GM21529 (cell line): ENCODE measurements at regions not wholly inside any gene's neighbourhood (a gene's known extent, or its start where the extent isn't known, plus 50 kb on each side); places are given as distances from the start of the nearest gene placed in this dataset.

Experiments
- ATAC-seq: cut with Tn5 transposase; IDR thresholded peaks from one replicate; pipeline ENCODE4 v1.9.1; 2021; ENCODE audit not compliant: unreplicated experiment

GRCh38 chr17:79141578-79142355 is 67.1 kb downstream of the ENGASE start:
- ATAC-seq: no peak

GRCh38 chr17:79138826-79139225 is 64.2 kb downstream of the ENGASE start:
- no peak for ATAC-seq

DNA sequence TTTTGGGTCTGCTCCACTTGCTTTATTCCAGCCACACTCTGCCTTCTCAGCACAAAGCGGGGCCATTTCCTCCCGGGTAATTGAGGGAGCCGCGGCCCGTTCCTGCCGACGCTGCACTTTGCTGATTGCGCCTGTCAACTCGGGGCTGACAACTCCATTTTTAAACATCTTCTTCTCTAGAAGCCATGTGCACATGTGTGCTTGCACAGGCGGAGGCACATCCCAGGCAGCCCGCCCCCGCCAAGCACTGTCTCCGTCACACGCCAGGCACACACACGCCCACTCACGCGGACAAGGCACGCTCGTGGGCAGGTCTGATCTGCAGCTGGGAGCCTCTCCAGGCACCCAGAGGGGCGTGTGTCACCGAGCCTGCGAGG is 63.2 kb downstream of the ENGASE start:
- ATAC-seq: no peak

DNA sequence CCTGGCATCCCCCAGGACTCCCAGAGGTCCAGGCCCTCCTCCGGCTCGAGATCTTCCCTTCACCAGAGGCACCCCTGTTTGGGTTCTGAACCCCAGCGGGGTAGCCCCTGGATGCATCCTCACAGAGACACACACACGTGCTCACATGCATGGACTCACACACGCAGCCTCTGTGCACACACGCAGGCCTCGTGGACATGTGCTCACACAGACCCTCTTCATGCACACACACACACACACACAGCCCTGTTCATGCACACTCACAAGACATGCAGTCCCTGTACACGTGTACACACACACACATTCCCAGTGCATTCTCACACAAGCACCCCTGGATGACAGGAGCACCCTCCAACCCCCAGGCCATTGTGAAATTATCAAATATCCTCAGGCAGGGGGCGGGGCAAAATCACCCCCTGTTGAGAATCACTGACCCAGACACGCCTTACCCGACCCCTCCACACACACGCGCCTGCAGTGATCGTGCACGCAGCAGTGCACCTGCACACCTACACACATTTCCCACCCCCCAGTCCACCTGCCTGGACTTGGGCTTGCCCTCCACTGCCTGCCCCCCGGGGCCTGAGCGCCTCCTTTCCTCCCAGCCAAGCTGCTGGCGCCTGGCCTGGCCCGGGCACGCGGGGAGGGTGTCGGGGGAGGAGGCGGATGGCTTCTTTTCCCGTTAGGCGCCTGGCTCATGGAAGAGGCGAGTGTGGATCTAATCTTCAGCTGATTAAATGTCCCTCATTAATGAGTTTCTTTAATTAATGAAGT is 62.6 kb downstream of the ENGASE start:
- ATAC-seq: no peak

GRCh38 chr17:79136596-79136995 is 62.0 kb downstream of the ENGASE start:
- no peak for ATAC-seq
